IMR-90 (cell line): ENCODE measurements at regions not wholly inside any gene's neighbourhood (a gene's known extent, or its start where the extent isn't known, plus 50 kb on each side); places are given as distances from the start of the nearest gene placed in this dataset.

Experiments used
- ATAC-seq: fragments of 200-7000 bp; cut with Tn5 transposase; 2 replicates; pipeline ENCODE4 v1.9.1; 2020; ENCODE audit warnings: low read depth, mild to moderate bottlenecking, moderate library complexity
- BruUV-seq: library from RNA; stranded (reverse); fragments of 400-500 nt; replicated peaks from 2 replicates; lab custom pipeline; 2021; lab: Mats Ljungman, UMichigan
- CTCF ChIA-PET: fragments of 300-600 bp; formaldehyde crosslinking; extraction: SDS; loops from one replicate; lab custom pipeline; 2021; ENCODE audit warnings: antibody characterized with exemption; lab: Yijun Ruan, JAX
- POLR2A ChIA-PET: fragments of 300-600 bp; sonication (Branson Sonifier 250); formaldehyde crosslinking; loops from one replicate; lab custom pipeline; 2022; ENCODE audit warnings: antibody characterized with exemption; ENCODE audit not compliant: unreplicated experiment; lab: Charles Lee
- DNase-seq: peaks from one replicate; pipeline ENCODE4 v3.0.0; 2013
- H2AFZ ChIP-seq: replicated peaks from 2 replicates; pipeline ENCODE3; 2013; ENCODE audit warnings: low read length, mild to moderate bottlenecking; ENCODE audit not compliant: poor library complexity
- H2AK5ac ChIP-seq: 2 replicates; pipeline ENCODE4 v1.6.1; 2013; ENCODE audit warnings: low read depth, low read length, inconsistent platforms
- H2AK9ac ChIP-seq: replicated peaks from 2 replicates; pipeline ENCODE3; 2013; ENCODE audit warnings: mild to moderate bottlenecking, low read depth, low read length, moderate library complexity; ENCODE audit not compliant: poor library complexity
- H2BK120ac ChIP-seq: 2 replicates; pipeline ENCODE4 v1.6.1; 2013; ENCODE audit warnings: low read depth, low read length, inconsistent platforms
- H2BK15ac ChIP-seq: 3 replicates; pipeline ENCODE4 v1.6.1; 2013; ENCODE audit warnings: low read depth, low read length, inconsistent platforms
- H2BK20ac ChIP-seq: 2 replicates; pipeline ENCODE4 v1.6.1; 2013; ENCODE audit warnings: low read depth, mild to moderate bottlenecking, inconsistent platforms, low read length, moderate library complexity
- H2BK5ac ChIP-seq: 2 replicates; pipeline ENCODE4 v1.6.1; 2013; ENCODE audit warnings: mild to moderate bottlenecking, low read depth, low read length, inconsistent platforms; ENCODE audit not compliant: poor library complexity, severe bottlenecking
- H3K14ac ChIP-seq: replicated peaks from 2 replicates; pipeline ENCODE4 v1.6.1; 2013; ENCODE audit warnings: low read depth, low read length, inconsistent platforms
- H3K18ac ChIP-seq: 2 replicates; pipeline ENCODE4 v1.6.1; 2013; ENCODE audit warnings: low read depth, low read length, control low read depth
- H3K23ac ChIP-seq: 2 replicates; pipeline ENCODE4 v1.6.1; 2013; ENCODE audit warnings: low read depth, low read length, inconsistent platforms
- H3K27ac ChIP-seq: 2 replicates; pipeline ENCODE4 v1.5.1; 2013; ENCODE audit warnings: mild to moderate bottlenecking, control low read depth, low read length; ENCODE audit not compliant: insufficient read depth
- H3K27me3 ChIP-seq: 2 replicates; pipeline ENCODE4 v1.6.1; 2013; ENCODE audit warnings: low read length; ENCODE audit not compliant: control insufficient read depth, insufficient read depth
- H3K36me3 ChIP-seq: 2 replicates; pipeline ENCODE4 v1.6.1; 2013; ENCODE audit warnings: low read length, mixed read lengths; ENCODE audit not compliant: control insufficient read depth, insufficient read depth
- H3K4ac ChIP-seq: 2 replicates; pipeline ENCODE4 v1.6.1; 2013; ENCODE audit warnings: low read depth, low read length, inconsistent platforms
- H3K4me1 ChIP-seq: 2 replicates; pipeline ENCODE4 v1.6.1; 2013; ENCODE audit warnings: low read length, mixed read lengths; ENCODE audit not compliant: control insufficient read depth, insufficient read depth
- H3K4me2 ChIP-seq: 2 replicates; pipeline ENCODE4 v1.6.1; 2013; ENCODE audit warnings: low read depth, mild to moderate bottlenecking, control low read depth, low read length, moderate library complexity
- H3K4me3 ChIP-seq: 2 replicates; pipeline ENCODE4 v1.5.1; 2013; ENCODE audit warnings: low read depth, mild to moderate bottlenecking, control low read depth, low read length, moderate library complexity; ENCODE audit not compliant: insufficient read depth
- H3K56ac ChIP-seq: 2 replicates; pipeline ENCODE4 v1.6.1; 2013; ENCODE audit warnings: low read length, inconsistent platforms; ENCODE audit not compliant: insufficient read depth; ENCODE audit errors: extremely low read depth
- H3K79me1 ChIP-seq, 2 experiments: 2 replicates each; pipeline ENCODE4 v1.6.1; 2013; ENCODE audit warnings: low read length in 2 of 2, inconsistent platforms in 1 of 2, low read depth in 1 of 2
- H3K9ac ChIP-seq: 2 replicates; pipeline ENCODE4 v1.6.1; 2013; ENCODE audit warnings: low read depth, low read length, control low read depth
- H3K9me1 ChIP-seq: 2 replicates; pipeline ENCODE4 v1.6.1; 2013; ENCODE audit warnings: low read length, inconsistent platforms; ENCODE audit not compliant: insufficient read depth
- H3K9me3 ChIP-seq: 2 replicates; pipeline ENCODE4 v1.6.1; 2013; ENCODE audit warnings: low read length; ENCODE audit not compliant: control insufficient read depth, insufficient read depth
- H4K20me1 ChIP-seq: 2 replicates; pipeline ENCODE4 v1.6.1; 2013; ENCODE audit warnings: low read length, inconsistent platforms; ENCODE audit not compliant: insufficient read depth
- H4K5ac ChIP-seq: 2 replicates; pipeline ENCODE4 v1.6.1; 2013; ENCODE audit warnings: mild to moderate bottlenecking, low read depth, low read length, control low read depth
- H4K8ac ChIP-seq, 2 experiments: 2 replicates each; pipeline ENCODE4 v1.6.1; 2013; ENCODE audit warnings: low read depth in 2 of 2, low read length in 2 of 2, control low read depth in 1 of 2, inconsistent platforms in 1 of 2
- H4K91ac ChIP-seq: 2 replicates; pipeline ENCODE4 v1.6.1; 2013; ENCODE audit warnings: low read depth, low read length, inconsistent platforms; ENCODE audit not compliant: insufficient read depth
- BHLHE40 ChIP-seq: fragments of 150-350 bp; IDR thresholded peaks from 2 replicates; pipeline ENCODE4 v1.6.1; 2016; ENCODE audit warnings: mild to moderate bottlenecking, low read depth, low read length
- CEBPB ChIP-seq: IDR thresholded peaks from 2 replicates; pipeline ENCODE4 v1.6.1; 2012; ENCODE audit warnings: low read depth, low read length, improper control_type of control experiment
- CHD1 ChIP-seq: IDR thresholded peaks from 2 replicates; pipeline ENCODE4 v1.6.1; 2012; ENCODE audit warnings: low read depth, low read length, improper control_type of control experiment
- FOS ChIP-seq: fragments of 150-350 bp; IDR thresholded peaks from 2 replicates; pipeline ENCODE4 v1.6.1; 2016; ENCODE audit warnings: low read depth, low read length
- MAFK ChIP-seq: IDR thresholded peaks from 2 replicates; pipeline ENCODE4 v1.6.1; 2012; ENCODE audit warnings: low read depth, low read length, improper control_type of control experiment
- MAZ ChIP-seq: IDR thresholded peaks from 2 replicates; pipeline ENCODE4 v1.6.1; 2012; ENCODE audit warnings: low read depth, mild to moderate bottlenecking, low read length, improper control_type of control experiment, moderate library complexity, borderline replicate concordance
- MXI1 ChIP-seq: IDR thresholded peaks from 2 replicates; pipeline ENCODE4 v1.6.1; 2012; ENCODE audit warnings: low read depth, mild to moderate bottlenecking, low read length, moderate library complexity, borderline replicate concordance
- NFE2L2 ChIP-seq: fragments of 150-350 bp; IDR thresholded peaks from 2 replicates; pipeline ENCODE4 v1.6.1; 2016; ENCODE audit warnings: low read depth, mild to moderate bottlenecking, low read length
- POLR2A ChIP-seq: IDR thresholded peaks from 2 replicates; pipeline ENCODE4 v1.6.1; 2012; ENCODE audit warnings: mild to moderate bottlenecking, low read depth, low read length
- RAD21 ChIP-seq: IDR thresholded peaks from 2 replicates; pipeline ENCODE4 v1.6.1; 2012; ENCODE audit warnings: low read length, improper control_type of control experiment
- RCOR1 ChIP-seq: IDR thresholded peaks from 2 replicates; pipeline ENCODE4 v1.6.1; 2012; ENCODE audit warnings: mild to moderate bottlenecking, low read length, improper control_type of control experiment; ENCODE audit not compliant: insufficient replicate concordance
- SMC3 ChIP-seq: fragments of 150-350 bp; IDR thresholded peaks from 2 replicates; pipeline ENCODE4 v1.6.1; 2016; ENCODE audit warnings: low read depth, mild to moderate bottlenecking, antibody characterized with exemption, low read length, moderate library complexity
- WGBS, 2 experiments: methylation state at CpG; one replicate each; pipeline versions ENCODE4 v1.1.5 to v1.1.7; 2013; ENCODE audit warnings: missing lambda C conversion rate in 2 of 2; ENCODE audit not compliant: insufficient read length in 1 of 2; ENCODE audit errors: extremely low coverage in 2 of 2; 5-methylcytosine and 5-hydroxymethylcytosine counted together
- dilution Hi-C: fragments of 300-500 bp; cut with HindIII; formaldehyde crosslinking; loops from one replicate; pipeline ENCODE4 v1.14.3; 2018; ENCODE audit warnings: low sequenced_read_pairs; ENCODE audit not compliant: unreplicated experiment
- in situ Hi-C: fragments of 300-500 bp; cut with MboI; formaldehyde crosslinking; loops from 3 replicates; pipeline ENCODE4 v1.14.3; 2019; ENCODE audit warnings: low sequenced_read_pairs, inconsistent platforms, mixed read lengths
- intact Hi-C: fragments of 100-400 bp; cut with micrococcal nuclease; formaldehyde crosslinking; loops from 2 replicates; pipeline ENCODE4 v1.10.0; 2022
- TF ChIP-seq, protein P1 (sequence below): fragments of 150-350 bp; IDR thresholded peaks from 2 replicates; pipeline ENCODE4 v1.6.1; 2017; ENCODE audit warnings: mild to moderate bottlenecking, antibody characterized with exemption, low read length, low read depth
- TF ChIP-seq, protein P2 (sequence below): fragments of 150-350 bp; IDR thresholded peaks from 2 replicates; pipeline ENCODE4 v1.6.1; 2016; ENCODE audit warnings: low read depth, mild to moderate bottlenecking, low read length, moderate library complexity, borderline replicate concordance

DNA sequence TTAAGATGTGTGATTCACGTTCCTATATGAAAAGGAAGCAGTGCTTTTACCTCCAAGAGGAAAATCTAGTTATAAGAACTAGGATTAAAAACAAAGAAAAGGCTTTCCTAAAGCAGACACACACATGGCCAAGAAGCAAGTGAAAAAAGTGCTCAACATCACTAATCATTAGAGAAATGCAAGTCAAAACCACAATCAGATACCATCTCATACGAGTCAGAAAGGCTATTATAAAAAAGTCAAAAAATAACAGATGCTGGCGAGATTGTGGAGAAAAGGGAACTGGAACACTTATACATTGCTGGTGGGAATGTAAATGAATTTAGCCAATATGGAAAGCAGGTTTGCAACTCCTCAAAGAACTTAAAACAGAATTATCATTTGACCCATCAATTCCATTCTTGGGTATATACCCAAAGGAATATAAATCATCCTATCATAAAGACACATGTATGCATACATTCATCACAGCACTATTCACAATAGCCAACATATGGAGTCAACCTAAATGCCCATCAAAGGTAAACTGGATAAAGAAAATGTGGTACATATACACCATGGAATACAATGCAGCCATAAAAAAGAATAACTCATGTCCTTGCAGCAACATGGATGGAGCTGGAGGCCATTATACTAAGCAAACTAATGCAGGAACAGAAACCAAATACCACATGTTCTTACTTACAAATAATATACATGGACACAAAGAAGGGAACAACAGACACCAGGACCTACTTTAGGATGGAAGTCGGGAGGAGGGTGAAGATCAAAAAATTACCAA is 285.3 kb downstream of the RAD51AP2 start:
- H2BK120ac ChIP-seq, result no peak overlapping the region
- no peak overlapping the region for H2AK5ac ChIP-seq
- no peak overlapping the region for H3K4me3 ChIP-seq
- no peak overlapping the region for H3K23ac ChIP-seq
- no peak overlapping the region for H3K4me2 ChIP-seq
- H3K79me1 ChIP-seq, result no peaks in the 10 kb centered on the region
- H2BK20ac ChIP-seq, result no peak overlapping the region
- H3K4ac ChIP-seq, result no peak overlapping the region
- no peak overlapping the region for H3K14ac ChIP-seq
- no CpG with 5 or more reads among the region's 4 CpGs for WGBS, 2 experiments
- BruUV-seq, result no TSS peak
- in situ Hi-C loops (no loop called here), intact Hi-C loops (no loop called here), dilution Hi-C loops (no loop called here)
- no peaks in the 10 kb centered on the region for H3K27me3 ChIP-seq
- no peaks in the 10 kb centered on the region for H3K36me3 ChIP-seq
- no peaks in the 10 kb centered on the region for H3K9me1 ChIP-seq
- no peak overlapping the region for H2AFZ ChIP-seq
- ChIA-PET POLR2A (no interaction called here), CTCF (no interaction called here)
- H3K18ac ChIP-seq, result no peak overlapping the region
- H2BK5ac ChIP-seq, result no peak overlapping the region
- H4K91ac ChIP-seq, result no peak overlapping the region
- no peak overlapping the region for H4K5ac ChIP-seq
- TF ChIP-seq POLR2A (no peak), RAD21 (no peak), BHLHE40 (no peak), SMC3 (no peak), NFE2L2 (no peak), RCOR1 (no peak), CEBPB (no peak), MXI1 (no peak), MAFK (no peak), CHD1 (no peak), MAZ (no peak), FOS (no peak)
- TF ChIP-seq, protein P1, sequence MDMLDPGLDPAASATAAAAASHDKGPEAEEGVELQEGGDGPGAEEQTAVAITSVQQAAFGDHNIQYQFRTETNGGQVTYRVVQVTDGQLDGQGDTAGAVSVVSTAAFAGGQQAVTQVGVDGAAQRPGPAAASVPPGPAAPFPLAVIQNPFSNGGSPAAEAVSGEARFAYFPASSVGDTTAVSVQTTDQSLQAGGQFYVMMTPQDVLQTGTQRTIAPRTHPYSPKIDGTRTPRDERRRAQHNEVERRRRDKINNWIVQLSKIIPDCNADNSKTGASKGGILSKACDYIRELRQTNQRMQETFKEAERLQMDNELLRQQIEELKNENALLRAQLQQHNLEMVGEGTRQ, result no peak
- TF ChIP-seq, protein P2, sequence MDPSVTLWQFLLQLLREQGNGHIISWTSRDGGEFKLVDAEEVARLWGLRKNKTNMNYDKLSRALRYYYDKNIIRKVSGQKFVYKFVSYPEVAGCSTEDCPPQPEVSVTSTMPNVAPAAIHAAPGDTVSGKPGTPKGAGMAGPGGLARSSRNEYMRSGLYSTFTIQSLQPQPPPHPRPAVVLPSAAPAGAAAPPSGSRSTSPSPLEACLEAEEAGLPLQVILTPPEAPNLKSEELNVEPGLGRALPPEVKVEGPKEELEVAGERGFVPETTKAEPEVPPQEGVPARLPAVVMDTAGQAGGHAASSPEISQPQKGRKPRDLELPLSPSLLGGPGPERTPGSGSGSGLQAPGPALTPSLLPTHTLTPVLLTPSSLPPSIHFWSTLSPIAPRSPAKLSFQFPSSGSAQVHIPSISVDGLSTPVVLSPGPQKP, result no peak
- H3K9me3 ChIP-seq, result no peaks in the 10 kb centered on the region
- H2AK9ac ChIP-seq, result no peak overlapping the region
- no peak overlapping the region for H3K27ac ChIP-seq
- no peak overlapping the region for H4K8ac ChIP-seq
- H3K4me1 ChIP-seq, result no peaks in the 10 kb centered on the region
- no peak overlapping the region for H3K56ac ChIP-seq
- H2BK15ac ChIP-seq, result no peak overlapping the region
- ATAC-seq, result no peak
- H3K9ac ChIP-seq, result no peak overlapping the region
- no peaks in the 10 kb centered on the region for H4K20me1 ChIP-seq
- DNase-seq, result no peak
